ENCODE measurements at regions not wholly inside any gene's neighbourhood (a gene's known extent, or its start where the extent isn't known, plus 50 kb on each side); places are given as distances from the start of the nearest gene placed in this dataset.
A peak's percentile ranks its signal among the peaks of the same experiment; 100 is the strongest.

DNA sequence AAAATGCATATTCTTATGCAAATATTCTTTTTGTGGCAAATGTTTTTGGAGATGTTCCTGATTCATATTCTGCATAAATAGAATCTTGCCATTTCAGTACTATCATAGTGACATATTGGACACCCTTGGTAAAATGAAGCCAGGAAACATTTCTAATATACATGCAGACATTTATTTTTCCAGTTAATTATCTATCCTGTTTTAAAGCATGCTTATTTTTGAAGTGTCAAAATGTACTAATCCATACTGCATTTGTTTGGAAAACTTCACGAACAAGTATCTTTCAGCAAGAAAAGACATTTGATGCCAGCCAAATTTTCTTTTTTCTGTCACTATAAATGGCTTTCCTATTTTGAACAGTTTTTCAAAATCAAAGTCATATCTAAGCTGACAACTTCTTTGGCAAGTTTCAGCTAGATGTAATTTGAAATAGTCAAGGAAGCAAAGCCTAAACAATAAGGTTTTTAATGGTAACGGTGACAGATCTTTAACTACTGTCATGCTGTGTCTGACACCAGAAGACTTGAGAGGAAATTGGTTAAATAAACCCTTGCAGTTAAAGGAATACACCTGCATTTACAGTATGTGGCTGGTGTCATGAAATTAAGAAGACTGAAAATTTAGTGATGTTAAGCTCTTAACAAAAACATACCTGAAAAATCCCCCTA, 284.3 kb downstream of the TLE1 start:
- Histone ChIP-seq H3K27me3 (ENCODE audit: control insufficient read depth in 1 of 2, insufficient read depth in 2 of 2, low read length in 2 of 2) (no peaks in the 10 kb centered on the region), H3K4me1 (ENCODE audit: insufficient read depth, low read length) (no peaks in the 10 kb centered on the region), H3K9me3 (ENCODE audit: low read length) (no peaks in the 10 kb centered on the region), H3K9ac (ENCODE audit: low read length) (no peak overlapping the region), H3K36me3 (ENCODE audit: insufficient read depth, low read length) (no peaks in the 10 kb centered on the region), H3K4me3 (ENCODE audit: low read depth in 1 of 2, low read length in 2 of 2) (no peak overlapping the region), H3K27ac (ENCODE audit: low read depth, low read length) (no peak overlapping the region)

DNA sequence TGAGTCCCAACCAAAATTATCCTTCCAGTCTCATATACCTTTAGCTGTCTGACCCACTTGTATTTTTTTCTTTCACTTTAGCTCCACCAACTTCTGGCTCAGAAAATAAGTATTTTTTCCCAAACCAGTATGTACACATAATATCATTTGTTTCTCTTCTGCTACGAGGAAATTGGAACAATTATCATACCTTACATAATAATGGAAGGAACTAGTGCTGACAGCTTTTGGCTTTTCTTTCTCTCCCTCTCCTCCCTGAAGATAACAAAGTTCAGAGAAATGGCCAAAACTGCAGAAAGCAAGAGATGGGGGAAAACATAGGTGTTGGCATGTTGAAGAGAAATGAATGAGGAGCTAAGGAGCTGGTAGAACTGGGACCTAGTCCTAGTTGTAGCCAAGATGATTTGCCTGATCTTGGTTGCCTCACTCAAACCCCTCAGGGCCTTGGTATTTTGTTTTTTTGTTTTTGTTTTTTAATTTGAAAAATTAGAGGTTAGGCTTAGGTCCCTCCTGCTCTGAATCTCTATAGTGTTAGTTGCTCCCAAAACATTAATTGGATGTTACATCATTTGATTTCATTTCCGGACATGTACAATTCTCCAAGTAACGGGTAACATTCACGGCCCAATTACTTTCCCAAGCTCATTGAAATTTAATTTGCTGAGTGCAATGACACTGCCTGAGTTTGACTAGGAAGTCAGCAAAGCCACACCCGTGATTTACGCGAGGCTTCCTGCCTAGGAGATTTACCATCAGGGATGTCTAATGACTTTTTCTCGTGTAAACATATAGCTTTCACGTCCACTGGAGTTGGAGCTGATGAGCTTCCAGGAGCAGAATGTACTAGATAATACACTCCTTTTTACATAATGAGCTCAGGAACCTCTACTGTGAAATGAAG, 291.6 kb downstream of the TLE1 start:
- H3K4me3 ChIP-seq (ENCODE audit: low read depth in 1 of 2, low read length in 2 of 2) = no peak overlapping the region
- H3K36me3 ChIP-seq (ENCODE audit: insufficient read depth, low read length) = no peaks in the 10 kb centered on the region
- H3K27me3 ChIP-seq (ENCODE audit: control insufficient read depth in 1 of 2, insufficient read depth in 2 of 2, low read length in 2 of 2) = no peaks in the 10 kb centered on the region
- no peak overlapping the region for H3K27ac ChIP-seq (ENCODE audit: low read depth, low read length)
- no peak overlapping the region for H3K9ac ChIP-seq (ENCODE audit: low read length)
- peaks cover 31% of the 10 kb centered on the region for H3K4me1 ChIP-seq (ENCODE audit: insufficient read depth, low read length)
- no peaks in the 10 kb centered on the region for H3K9me3 ChIP-seq (ENCODE audit: low read length)

DNA sequence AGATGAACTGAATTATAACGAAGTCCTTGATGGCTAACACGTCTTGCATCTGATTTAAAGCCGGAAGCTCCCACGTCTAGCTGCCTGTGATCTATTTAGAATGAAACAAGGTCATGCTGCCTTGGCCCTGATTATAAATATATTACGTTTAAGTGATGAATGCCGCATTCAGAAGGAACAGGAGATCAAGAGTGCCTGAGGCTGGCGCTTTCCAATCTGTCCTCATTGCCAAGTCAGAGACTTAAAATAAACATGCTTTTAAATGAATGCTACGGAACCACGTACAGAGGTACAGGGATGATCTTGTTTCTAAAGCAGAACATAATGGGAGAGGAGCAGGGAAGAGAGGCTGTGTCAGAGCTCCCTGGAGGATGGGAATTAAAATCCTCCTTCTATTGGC, 292.8 kb downstream of the TLE1 start:
- Histone ChIP-seq H3K4me3 (ENCODE audit: low read depth in 1 of 2, low read length in 2 of 2) (no peak overlapping the region), H3K4me1 (ENCODE audit: insufficient read depth, low read length) (peaks cover 31% of the 10 kb centered on the region), H3K9ac (ENCODE audit: low read length) (no peak overlapping the region), H3K27me3 (ENCODE audit: control insufficient read depth in 1 of 2, insufficient read depth in 2 of 2, low read length in 2 of 2) (no peaks in the 10 kb centered on the region), H3K9me3 (ENCODE audit: low read length) (no peaks in the 10 kb centered on the region), H3K27ac (ENCODE audit: low read depth, low read length) (no peak overlapping the region), H3K36me3 (ENCODE audit: insufficient read depth, low read length) (no peaks in the 10 kb centered on the region)

DNA sequence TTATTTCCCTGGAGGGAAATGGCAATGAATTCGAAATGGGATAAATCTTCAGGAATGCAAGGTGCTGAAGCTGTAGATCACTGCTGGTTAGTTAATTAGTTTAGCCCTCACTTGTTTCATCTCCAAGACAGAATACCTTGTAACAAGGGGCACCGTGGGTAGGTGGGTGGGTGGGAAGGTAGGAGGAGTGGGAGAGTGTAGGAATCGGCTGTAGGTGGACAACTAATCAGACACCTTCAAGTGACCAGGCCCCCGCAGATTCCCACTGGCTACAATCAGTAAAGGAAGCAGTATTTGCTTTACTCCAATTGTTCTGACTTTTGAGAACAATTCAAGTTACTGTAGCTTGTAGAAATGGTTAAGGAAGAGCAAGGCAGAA, 293.7 kb downstream of the TLE1 start:
- Histone ChIP-seq H3K36me3 (ENCODE audit: insufficient read depth, low read length) (no peaks in the 10 kb centered on the region), H3K27me3 (ENCODE audit: control insufficient read depth in 1 of 2, insufficient read depth in 2 of 2, low read length in 2 of 2) (no peaks in the 10 kb centered on the region), H3K4me3 (ENCODE audit: low read depth in 1 of 2, low read length in 2 of 2) (no peak overlapping the region), H3K9me3 (ENCODE audit: low read length) (no peaks in the 10 kb centered on the region), H3K27ac (ENCODE audit: low read depth, low read length) (no peak overlapping the region), H3K4me1 (ENCODE audit: insufficient read depth, low read length) (peaks cover 31% of the 10 kb centered on the region), H3K9ac (ENCODE audit: low read length) (no peak overlapping the region)

DNA sequence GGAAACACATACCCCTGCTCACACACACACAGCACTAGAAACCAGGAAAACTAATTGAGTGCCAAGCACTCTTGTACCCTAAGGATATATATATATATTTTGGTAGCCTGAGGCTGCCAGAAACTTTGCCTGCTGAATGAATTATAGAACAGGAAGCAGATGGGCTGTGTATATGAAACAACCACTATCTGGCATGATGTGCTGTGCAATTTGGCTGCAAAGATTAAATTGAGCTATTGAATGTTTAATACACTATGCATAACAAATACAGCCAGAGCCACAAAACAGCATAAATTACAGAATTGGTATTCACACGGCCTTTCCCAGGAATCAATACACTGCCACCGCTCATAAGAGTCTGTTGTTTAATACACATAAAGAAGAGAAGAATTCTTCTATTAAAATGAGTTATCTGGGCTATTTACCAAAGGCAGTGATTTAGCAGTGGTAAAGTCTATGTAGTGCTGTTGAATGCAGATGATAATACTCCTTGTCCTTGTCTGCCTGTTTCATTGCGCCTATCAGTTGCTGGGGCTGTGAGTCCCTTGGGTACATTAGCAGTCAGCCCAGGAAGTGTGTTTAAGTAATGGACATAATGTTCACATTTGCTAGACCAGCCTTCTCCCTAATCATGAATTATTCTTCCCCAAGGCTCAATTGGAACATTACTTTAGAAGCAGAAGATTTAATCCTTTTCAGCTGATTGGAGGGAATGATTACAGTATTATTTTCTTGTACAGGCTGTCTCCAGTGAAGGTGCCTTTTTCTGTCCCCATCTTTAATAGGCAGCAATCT, 294.3 kb downstream of the TLE1 start:
- no peak overlapping the region for H3K9ac ChIP-seq (ENCODE audit: low read length)
- H3K36me3 ChIP-seq (ENCODE audit: insufficient read depth, low read length) = no peaks in the 10 kb centered on the region
- H3K27ac ChIP-seq (ENCODE audit: low read depth, low read length) = peak overlapping the region; percentile 76
- H3K9me3 ChIP-seq (ENCODE audit: low read length) = no peaks in the 10 kb centered on the region
- H3K4me3 ChIP-seq (ENCODE audit: low read depth in 1 of 2, low read length in 2 of 2) = peak overlapping the region in 1 of 2 donors; percentile 30
- H3K4me1 ChIP-seq (ENCODE audit: insufficient read depth, low read length) = peaks cover 31% of the 10 kb centered on the region
- H3K27me3 ChIP-seq (ENCODE audit: control insufficient read depth in 1 of 2, insufficient read depth in 2 of 2, low read length in 2 of 2) = no peaks in the 10 kb centered on the region

DNA sequence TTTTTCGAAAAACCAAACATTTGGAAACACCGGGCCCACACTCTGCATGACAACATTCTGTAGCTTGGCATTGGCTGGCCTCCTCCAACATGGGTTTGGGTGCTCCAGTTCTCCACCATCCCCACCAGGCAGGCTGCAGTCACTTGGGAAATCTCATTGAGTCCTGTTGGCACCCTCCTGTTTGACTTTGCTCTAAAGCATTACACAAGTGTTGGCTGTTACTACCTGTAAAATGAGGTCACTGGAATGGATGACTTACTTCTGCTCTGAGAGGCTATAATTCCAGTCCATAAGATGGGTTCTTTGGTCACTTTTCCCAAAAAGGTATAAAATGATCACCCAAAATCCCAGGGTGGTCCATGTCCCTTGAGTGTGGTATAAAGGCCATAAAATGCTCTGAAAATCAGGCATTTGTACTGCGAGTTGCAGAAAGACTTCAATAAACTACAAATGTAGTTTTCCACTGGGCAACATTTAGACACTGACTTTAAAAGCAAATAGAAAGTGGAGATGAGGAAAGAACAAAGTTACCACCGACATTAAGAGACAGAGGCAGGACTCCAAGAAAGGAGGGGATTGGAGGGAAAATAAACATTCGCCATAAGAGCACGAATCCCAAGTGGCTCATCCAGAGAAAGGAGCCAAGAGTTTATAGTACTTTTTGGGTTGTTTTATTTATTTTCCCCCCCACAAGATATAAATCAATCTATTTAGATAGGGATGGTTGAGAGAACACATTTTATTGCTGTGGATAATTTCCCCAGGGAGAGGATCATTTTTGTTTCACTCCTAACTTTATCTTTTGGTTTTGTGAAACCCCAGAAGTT, 295.1 kb downstream of the TLE1 start:
- Histone ChIP-seq H3K27me3 (ENCODE audit: control insufficient read depth in 1 of 2, insufficient read depth in 2 of 2, low read length in 2 of 2) (no peaks in the 10 kb centered on the region), H3K4me1 (ENCODE audit: insufficient read depth, low read length) (peaks cover 31% of the 10 kb centered on the region), H3K27ac (ENCODE audit: low read depth, low read length) (peak overlapping the region; percentile 76), H3K9me3 (ENCODE audit: low read length) (no peaks in the 10 kb centered on the region), H3K9ac (ENCODE audit: low read length) (no peak overlapping the region), H3K36me3 (ENCODE audit: insufficient read depth, low read length) (no peaks in the 10 kb centered on the region), H3K4me3 (ENCODE audit: low read depth in 1 of 2, low read length in 2 of 2) (peak overlapping the region in 1 of 2 donors; percentile 30)

DNA sequence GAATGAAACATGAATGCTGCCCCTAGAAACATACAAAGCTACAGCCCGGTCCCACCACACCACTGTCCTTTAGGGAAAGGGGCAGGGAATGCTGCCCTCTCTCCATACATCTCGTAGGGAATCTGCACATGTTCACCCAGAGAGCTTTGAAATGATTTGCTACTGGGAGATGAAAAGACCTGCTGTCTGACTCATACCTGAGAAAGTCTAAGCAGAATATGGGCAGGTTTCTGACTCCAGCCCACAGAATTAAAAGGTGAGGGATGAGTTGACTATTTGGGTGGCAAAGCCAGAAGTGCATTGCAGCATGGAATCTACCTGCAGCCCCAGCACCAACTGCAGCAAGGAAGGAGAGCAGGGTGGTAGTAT, 297.9 kb downstream of the TLE1 start:
- Histone ChIP-seq H3K4me3 (ENCODE audit: low read depth in 1 of 2, low read length in 2 of 2) (no peak overlapping the region), H3K9me3 (ENCODE audit: low read length) (no peaks in the 10 kb centered on the region), H3K9ac (ENCODE audit: low read length) (no peak overlapping the region), H3K27me3 (ENCODE audit: control insufficient read depth in 1 of 2, insufficient read depth in 2 of 2, low read length in 2 of 2) (no peaks in the 10 kb centered on the region), H3K27ac (ENCODE audit: low read depth, low read length) (no peak overlapping the region), H3K4me1 (ENCODE audit: insufficient read depth, low read length) (peaks cover 31% of the 10 kb centered on the region), H3K36me3 (ENCODE audit: insufficient read depth, low read length) (no peaks in the 10 kb centered on the region)

DNA sequence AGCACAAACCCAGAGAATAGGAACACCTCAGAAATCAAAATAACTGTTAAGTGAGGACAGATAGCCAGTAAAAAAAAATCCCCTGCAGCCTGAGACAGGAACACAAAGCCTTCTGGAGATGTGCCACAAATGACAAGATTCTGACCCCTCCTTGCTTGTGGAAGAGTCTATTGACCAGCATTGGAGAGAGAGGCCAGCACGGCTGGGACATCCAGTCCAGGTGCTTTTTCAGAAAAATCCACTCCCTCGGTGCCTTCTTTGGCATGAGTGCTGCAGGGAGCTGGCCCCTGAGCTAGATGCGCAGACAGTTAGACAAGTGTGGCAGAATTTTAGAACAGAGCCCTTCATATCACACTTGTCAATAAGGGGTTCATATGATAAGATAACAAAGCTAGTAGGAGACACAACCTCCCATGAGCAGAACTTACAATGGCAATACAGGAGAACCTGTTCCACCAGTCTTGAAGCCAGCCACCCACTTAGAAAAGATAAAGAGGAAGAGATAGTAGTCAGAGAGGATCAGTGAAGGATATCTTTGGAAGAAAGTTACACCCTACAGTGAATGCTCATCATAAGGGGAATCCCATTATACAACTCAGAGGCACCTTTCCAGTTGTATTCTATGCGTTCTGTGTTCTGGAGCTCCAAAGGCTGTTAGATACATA, 298.4 kb downstream of the TLE1 start:
- H3K4me1 ChIP-seq (ENCODE audit: insufficient read depth, low read length) = peaks cover 29% of the 10 kb centered on the region
- H3K27me3 ChIP-seq (ENCODE audit: control insufficient read depth in 1 of 2, insufficient read depth in 2 of 2, low read length in 2 of 2) = no peaks in the 10 kb centered on the region
- H3K9me3 ChIP-seq (ENCODE audit: low read length) = no peaks in the 10 kb centered on the region
- H3K9ac ChIP-seq (ENCODE audit: low read length) = no peak overlapping the region
- H3K4me3 ChIP-seq (ENCODE audit: low read depth in 1 of 2, low read length in 2 of 2) = no peak overlapping the region
- H3K27ac ChIP-seq (ENCODE audit: low read depth, low read length) = no peak overlapping the region
- H3K36me3 ChIP-seq (ENCODE audit: insufficient read depth, low read length) = no peaks in the 10 kb centered on the region

DNA sequence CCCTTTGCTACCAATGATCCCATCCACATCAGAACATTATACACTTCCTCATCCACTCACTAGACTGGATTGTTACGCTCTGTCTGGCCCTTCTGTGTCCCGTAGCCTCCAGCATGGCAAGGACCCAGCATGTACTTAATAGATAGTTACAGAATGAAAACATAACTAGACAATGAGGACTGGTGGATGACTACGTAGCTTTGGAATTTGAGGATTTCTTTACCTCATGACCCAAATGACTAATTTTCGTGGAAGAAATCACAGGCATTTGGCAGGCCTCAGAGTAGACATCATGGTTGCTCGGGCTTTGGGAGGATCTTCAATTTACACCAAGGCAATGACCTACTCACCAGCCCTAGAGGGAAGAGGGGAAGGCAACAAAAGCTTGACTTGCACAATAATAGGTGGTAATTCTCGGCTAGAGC, 299.8 kb downstream of the TLE1 start:
- Histone ChIP-seq H3K27ac (ENCODE audit: low read depth, low read length) (no peak overlapping the region), H3K9ac (ENCODE audit: low read length) (no peak overlapping the region), H3K36me3 (ENCODE audit: insufficient read depth, low read length) (no peaks in the 10 kb centered on the region)

DNA sequence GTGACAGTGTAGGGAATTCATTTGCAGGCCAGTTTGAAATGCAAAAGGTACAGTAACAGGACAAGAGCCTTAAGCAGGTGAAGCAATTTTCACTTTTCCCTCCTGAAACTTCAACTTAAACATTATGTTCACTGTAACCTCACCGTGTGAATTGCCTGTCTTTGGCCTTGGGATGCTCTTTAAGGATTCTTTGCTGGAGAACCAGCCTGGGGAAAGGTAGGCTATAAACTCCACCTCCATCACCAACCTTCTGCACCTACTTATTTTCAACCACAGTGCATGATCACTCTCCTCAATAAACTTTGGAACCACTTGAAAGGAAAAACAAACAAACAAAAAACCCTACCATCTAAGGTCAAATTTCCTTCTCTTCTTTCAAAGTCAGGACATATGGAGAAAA, 300.5 kb downstream of the TLE1 start:
- no peak overlapping the region for H3K9ac ChIP-seq (ENCODE audit: low read length)
- H3K36me3 ChIP-seq (ENCODE audit: insufficient read depth, low read length) = no peaks in the 10 kb centered on the region
- H3K9me3 ChIP-seq (ENCODE audit: low read length) = no peaks in the 10 kb centered on the region
- peaks cover 8% of the 10 kb centered on the region for H3K4me1 ChIP-seq (ENCODE audit: insufficient read depth, low read length)
- H3K27ac ChIP-seq (ENCODE audit: low read depth, low read length) = no peak overlapping the region
- no peaks in the 10 kb centered on the region for H3K27me3 ChIP-seq (ENCODE audit: control insufficient read depth in 1 of 2, insufficient read depth in 2 of 2, low read length in 2 of 2)
- no peak overlapping the region for H3K4me3 ChIP-seq (ENCODE audit: low read depth in 1 of 2, low read length in 2 of 2)

More for the DNA sequence above, 299.8 kb downstream of the TLE1 start:
- H3K27me3 ChIP-seq (ENCODE audit: control insufficient read depth in 1 of 2, insufficient read depth in 2 of 2, low read length in 2 of 2) = no peaks in the 10 kb centered on the region
- no peak overlapping the region for H3K4me3 ChIP-seq (ENCODE audit: low read depth in 1 of 2, low read length in 2 of 2)
- H3K4me1 ChIP-seq (ENCODE audit: insufficient read depth, low read length) = peaks cover 16% of the 10 kb centered on the region
- H3K9me3 ChIP-seq (ENCODE audit: low read length) = no peaks in the 10 kb centered on the region

Measured in muscle layer of colon (tissue), 2 donors.